Stimulated activated CD4-positive, alpha-beta T cell treated with anti-CD3 and anti-CD28 coated beads, TNF-alpha, amount 100 ng/mL, for 1 hour (primary cell): ENCODE measurements at regions not wholly inside any gene's neighbourhood (a gene's known extent, or its start where the extent isn't known, plus 50 kb on each side); places are given as distances from the start of the nearest gene placed in this dataset.
"Not testable (repeated sequence)": the region's sequence is repeated elsewhere in the genome, so short reads cannot be mapped to it uniquely, and the experiment has no call there.

Experiments
- DNase-seq, 3 donors: peaks; one replicate each; pipeline ENCODE4 v3.0.0-alpha.2; 2020; ENCODE audit warnings: low read depth in 3 of 3, low spot score in 1 of 3

DNA sequence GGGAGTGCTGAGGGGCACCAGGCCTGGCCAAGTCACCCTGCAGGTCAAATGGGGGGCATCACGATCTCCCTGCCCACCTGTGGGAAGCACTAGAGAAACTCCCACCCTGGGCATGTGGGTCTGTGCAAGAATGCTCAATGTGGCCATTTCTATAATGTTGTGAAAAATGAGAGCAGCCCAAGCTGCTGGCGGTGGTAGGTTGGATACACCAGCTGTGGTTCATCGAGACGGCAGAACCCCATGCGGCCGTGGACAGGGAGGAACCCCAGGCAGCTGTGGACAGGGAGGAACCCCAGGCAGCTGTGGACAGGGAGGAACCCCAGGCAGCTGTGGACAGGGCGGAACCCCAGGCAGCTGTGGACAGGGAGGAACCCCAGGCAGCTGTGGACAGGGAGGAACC, 129.1 kb downstream of the BRD1 start:
- not testable (repeated sequence) for DNase-seq

DNA sequence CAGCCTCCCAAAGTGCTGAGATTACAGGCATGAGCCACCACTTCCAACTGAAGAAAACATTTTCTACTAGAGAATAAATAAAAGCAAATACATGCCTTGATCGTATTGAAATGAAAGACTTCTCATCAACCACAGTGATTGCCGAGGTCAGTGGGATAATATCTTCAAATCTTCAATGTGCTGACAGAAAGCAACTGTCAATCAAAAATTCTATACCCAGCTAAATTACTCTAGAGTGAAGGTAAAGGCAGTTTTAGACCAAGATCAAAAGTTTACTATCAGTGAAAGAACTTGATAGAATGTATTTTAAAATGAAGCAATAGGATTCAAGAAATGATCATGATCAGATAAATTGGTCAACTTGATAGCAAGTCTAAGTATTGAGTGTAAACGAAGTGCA, 130.6 kb downstream of the BRD1 start:
- DNase-seq, result no peak

DNA sequence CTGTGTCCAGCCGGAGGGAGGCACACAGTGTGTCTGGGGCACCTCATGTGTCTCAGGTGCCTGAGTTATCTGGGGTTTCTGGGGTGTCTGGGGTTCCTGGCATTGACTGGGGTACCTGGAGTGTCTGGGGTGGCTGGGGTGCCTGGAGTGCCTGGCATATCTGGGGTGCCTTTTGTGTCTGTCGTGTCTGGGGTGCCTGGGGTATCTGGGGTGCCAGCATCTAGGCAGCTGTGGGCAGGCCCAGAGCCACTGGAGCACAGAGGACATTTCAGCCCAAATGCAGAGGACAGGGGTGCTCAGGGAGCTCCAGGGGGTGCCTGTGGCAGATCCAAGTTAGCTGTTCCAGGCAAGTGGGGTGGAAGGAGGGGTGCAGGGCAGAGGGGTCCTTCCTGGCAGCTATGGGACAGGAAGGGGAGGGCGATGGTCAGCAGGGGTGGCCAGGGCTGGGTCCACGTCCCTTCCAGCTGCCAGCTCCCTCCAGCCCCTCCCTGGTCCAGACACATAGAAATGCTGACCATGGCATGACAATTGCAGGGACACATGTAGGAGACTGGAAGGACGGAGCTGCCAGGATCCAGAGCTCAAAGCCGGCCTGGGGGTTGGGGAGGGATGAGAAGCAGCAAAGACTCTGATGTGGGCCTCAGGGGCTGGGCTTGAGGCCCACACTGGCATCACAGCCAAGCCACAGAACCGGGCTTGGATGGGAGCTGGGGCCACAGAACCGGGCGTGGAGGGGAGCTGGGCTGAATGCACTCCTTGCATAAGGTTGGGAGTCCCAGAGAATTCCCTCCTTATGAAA, 133.0 kb downstream of the BRD1 start:
- DNase-seq, result no peak

DNA sequence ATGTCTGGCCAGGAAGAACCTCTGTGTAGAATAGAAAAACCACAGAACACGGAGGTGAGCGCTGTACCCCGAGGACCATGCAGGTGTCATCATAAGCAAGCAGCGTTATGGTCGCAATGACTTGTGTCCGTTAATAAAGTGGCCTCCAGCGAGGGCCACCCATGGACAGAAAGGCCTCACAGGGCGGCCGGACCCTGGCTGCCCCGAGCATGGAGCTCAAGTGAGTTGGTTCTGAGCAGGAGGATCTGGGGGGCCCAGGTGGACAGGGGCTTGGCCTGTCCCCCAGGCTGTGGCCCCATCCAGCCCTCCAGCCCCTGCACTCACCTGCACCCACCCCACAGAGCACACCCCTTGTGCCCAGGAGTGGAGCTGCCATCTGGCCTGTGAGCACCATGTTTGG, 133.8 kb downstream of the BRD1 start:
- no peak for DNase-seq

DNA sequence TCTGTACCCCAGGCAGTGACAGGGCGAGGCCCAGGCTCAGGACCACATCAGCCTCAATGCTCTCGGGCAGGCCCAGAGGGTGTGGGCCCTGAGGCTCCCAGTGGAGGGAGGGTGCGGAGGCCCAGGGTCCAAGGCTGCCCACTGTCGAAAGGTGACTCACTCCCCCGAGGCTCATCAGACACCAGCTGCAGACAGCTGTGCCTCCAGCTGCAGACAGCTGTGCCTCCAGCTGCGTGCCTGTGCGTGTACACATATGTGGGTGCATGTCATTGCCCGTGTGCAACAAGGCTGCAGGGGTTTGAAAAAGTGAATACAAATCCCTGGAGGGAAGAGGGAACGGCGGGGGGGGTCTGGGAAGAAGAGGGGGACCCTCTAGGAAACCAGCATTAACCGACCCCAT, 134.3 kb downstream of the BRD1 start:
- no peak for DNase-seq

DNA sequence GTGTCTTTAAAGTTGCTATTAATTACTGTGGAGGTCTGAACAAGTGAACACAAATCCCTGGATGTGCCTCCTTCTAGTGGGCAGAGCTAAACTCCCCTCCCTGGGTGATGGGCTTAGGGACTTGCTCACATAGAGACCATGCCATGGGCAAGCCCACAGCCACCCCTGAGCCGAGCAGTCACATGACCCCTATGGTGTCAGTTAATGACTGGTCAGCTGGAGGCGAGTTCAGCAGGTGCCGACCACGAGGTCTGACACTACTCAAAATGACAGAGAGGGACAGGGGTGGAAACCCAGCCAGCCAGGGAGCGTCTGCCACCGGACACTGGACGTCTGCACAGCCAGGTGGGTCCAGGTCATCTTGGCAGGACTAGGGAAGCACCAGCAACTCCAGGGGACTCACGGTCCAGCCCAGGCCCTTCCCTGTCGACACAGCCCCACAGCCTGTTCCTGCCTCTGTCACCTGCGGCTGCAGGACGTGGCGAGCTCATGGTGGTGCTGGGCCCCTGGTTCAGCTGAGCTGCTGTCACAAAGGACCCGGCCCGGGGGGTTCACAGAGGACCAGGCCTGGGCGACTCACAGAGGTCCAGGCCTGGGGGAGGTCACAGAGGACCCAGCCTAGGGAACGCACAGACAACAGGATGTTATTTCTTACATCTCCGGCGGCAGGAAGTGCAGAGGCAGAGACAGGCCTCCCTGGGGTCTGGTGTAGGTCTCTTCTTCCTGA, 135.0 kb downstream of the BRD1 start:
- no peak for DNase-seq

DNA sequence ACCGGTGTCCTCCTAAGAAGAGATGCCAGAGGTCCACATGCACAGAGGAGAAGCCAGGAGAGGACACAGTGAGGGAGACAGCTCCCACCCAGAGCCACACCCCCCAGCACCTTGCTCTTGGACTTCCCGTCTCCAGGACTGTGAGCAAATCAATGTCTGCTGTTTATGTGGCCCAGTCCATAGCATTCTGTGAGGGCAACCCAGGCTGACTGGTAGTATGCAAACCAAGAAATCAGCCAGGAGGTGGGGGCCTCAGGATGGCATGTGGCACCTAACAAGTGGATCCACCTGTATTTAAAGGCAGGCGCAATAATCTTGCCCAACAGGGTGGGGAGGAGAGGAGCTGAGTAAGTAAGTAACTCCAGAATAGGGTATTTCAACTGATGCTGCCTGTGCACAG, 136.4 kb downstream of the BRD1 start:
- no peak for DNase-seq

DNA sequence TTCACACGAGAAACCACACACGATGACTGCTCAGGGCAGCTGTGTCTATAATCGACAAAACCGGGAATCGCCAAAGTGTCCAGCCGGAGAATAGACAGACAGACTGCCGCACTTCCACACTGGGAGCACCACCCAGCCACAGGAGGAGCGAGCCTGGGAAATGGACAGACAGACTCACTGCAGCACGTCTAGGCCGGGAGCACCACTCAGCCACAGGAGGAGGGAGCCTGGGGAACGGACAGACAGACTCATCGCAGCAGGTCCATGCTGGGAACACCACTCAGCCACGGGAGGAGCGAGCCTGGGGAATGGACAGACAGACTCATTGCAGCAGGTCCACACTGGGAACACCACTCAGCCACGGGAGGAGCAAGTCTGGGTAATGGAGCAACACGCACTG, 137.2 kb downstream of the BRD1 start:
- no peak for DNase-seq

DNA sequence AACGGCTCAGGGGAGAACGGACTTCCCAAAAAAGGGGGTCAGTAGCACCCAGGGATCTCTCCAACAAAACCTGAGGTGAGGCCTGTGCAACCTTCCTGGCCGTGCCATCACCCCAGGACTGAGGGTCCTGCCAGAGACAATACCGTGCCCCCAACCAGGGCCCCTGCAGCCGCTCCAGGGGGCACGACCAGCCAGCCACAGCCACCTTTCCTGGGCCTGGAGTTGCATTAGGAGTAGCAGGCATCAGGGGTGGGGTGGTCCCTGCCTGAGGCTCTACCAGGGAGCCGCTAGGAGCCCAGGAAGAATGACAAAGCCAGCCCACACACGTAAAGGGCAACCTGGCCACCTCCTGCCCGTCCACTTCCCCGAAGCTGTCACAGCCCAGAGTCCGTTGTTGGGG, 137.8 kb downstream of the BRD1 start:
- no peak for DNase-seq

DNA sequence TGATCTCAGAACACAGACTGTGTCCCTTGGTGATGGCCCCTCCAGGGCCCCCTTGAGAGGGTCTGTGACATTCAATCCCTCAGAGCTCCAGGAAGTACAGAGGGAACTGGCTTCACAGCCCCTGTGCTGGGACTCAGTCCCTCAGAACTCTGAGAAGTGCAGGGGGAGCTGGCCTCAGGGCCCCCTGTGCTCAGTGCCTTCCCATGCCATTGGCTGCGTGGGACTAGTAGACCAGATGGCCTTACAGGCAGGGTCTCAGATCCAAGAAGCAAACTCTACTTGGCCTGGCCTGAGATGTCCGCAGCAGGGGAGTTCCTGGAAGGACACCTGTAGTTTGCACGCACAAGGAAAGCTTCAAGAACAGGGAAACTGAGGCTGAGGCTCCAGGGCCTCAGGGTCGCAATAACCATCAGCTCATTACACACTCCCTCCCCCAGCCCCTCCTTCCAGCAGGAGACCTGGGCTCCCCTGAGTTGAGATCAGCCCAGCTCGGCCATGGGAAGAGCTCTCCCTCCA, 138.4 kb downstream of the BRD1 start:
- no peak for DNase-seq

DNA sequence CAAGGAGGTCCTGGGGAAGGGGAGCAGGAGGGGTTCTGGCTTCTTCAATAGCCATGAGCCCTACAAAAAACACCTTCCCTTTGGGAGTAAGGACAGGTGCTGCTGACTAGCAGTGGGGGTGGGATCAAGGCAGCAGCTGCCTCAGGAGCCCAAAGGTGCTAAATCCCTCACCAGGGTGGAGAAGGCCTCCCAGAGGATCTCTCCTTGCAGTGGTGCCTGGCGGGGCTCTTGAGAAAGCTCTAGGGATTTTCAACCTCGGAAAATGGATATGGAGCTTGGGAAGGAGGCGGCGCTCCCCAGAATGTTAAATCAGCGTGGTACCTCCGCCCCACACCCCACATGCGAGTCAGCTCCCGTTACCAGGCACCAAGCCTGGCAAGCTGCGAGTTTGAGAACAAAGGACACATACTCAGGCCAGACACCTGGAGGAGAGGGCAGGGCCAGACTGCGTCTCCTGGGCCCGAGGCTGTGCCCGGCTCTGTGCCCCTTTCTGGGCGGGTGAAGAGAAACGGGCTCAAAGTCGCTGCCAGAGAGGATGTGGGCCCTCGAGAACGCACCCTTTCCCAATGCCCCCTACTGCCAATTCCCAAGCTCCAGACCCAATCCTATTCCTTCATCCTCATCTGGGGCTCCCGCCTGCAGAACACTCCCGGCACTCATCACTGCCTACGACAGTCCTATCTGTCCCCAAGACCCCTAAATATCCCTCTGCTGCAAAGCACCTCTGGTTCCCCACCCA, 139.0 kb downstream of the BRD1 start:
- DNase-seq, result no peak

DNA sequence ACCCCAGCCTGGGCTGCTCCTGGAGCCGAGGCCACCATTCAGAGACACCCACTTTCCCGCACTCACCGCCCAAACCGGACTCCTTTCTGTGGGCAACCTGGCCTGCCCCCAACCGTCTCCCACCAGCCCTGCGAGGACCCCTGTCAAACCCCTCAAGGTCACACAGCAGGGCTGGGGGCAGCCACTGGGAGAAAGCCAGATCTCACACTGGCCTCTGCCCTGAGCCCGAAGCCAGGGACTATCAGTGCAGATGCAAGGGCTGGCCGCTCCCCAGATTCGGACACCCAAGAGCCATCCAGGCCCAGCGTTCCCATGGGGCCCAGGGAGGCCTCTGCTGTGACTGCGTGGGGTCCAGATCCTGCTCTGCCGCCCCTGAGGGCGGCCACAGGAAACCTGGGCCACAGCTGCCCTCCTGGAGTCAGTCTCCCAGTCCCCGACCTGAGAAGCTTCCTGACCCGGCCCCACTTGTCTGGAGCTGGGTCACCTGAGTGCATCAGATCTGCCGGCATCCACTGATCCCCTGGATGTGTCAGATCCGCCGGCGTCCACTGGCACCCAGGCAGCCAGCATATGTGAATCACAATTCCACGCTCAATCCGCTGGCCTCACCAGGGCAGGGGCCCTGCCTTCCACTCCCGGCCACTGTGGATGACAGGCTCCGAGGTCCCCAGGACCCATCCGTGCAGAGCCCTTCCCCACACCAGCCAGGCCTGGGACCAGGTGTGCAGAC, 139.7 kb downstream of the BRD1 start:
- DNase-seq, result no peak

DNA sequence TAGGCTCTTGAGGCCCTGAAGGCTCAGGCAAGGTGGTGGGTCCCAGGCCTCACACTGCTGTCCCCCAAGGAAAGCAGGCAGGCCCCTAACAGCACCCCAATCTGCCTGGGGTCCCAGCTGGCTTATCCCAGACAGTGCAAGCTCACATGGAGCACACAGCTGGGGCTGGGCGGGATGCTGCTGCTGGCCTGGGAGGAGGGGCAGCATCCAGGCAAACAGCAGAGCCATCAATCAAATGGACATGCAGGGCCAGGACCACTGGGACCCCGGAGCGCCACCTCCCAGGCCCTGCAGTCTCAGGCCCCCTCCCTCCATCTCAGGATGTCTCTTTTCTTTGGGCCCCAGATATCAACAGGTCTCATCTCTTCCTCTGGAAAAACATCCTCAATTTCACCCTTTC, 140.3 kb downstream of the BRD1 start:
- DNase-seq, result no peak

DNA sequence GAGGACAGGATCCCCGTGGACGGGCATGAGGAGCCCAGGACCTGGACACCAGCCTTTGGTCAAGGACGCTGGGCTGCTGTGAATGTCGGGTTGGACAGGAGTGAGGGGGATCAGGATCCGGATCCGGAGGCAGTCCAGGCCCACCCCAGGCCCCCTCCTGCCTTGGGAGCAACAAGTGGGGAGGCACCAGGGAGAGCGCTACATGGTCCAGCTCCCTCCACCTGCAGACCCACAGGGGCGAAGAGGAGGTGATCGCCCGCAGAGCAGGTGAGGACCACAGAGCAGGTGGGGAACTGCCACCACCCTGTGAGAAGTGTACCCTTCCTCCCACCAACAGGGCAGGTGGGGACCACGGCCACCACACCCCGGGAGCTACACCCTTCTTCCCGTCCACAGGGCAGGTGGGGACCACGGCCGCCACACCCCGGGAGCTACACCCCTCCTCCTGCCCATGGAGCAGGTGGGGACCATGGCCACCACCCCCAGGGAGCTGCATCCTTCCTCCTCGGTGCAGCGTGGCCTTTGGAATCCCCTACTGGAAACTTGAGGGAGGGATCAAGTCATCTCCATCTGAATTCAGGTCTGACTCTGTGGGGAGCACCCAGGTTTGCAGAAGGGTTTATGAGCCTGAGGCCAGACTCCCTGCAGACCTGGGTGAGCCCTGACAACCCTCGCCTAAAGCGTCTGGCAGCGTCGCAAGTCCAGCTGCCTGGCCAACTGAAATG, 141.0 kb downstream of the BRD1 start:
- no peak for DNase-seq

DNA sequence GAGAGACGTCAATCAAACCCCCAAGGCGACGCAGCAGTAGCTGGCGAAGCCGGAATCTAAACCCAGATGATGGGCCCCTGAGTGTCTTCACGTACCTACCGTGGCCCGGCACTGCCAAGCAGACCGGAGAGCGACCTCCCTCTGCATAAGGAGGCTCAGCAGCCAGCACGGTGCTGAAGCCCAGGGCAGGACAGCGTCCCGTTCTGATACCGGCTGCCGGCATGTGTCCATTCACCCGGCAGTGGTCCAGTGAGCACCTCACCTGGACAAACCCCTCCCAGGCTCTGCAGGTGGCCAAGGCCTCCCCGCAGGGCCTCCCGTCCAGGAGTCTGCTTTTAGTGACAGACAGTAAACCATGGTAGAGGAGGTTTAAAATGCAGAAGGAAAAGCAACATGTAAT, 142.0 kb downstream of the BRD1 start:
- DNase-seq, result no peak

DNA sequence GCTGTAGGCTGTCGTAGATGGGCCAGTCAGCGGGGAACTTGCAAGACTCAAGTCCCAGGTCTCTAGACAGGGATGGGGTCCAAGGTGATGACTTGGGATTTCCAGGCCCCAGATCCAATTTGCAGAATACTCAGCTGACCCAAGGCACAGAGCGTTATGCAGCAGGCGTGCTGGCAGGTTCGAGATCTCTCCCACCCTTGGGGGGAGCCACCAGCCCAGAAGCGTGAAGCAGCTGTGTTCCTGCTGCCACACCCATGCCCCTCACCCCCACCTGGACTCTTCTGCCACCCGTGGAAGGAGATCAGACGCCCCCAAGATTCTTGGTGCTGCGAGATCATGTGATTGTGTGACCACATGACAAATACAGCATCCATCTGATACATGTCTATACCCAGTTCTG, 142.6 kb downstream of the BRD1 start:
- no peak for DNase-seq

DNA sequence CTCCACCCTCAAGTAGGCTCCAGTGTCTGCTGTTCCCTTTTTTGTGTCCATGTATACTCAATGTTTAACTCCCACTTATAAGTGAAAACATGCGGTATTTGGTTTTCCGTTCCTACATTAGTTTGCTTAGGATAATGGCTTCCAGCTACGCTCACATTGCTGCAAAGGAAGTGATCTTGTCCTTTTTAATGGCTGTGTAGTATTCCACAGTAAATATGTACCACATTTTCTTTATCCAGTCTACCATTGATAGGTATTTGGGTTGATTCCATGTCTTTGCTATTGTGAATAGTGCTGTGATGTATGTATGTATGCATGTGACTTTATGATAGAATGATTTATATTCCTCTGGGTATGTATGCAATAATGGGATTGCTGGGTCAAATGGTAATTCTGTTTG, 144.6 kb downstream of the BRD1 start:
- DNase-seq, result no peak

DNA sequence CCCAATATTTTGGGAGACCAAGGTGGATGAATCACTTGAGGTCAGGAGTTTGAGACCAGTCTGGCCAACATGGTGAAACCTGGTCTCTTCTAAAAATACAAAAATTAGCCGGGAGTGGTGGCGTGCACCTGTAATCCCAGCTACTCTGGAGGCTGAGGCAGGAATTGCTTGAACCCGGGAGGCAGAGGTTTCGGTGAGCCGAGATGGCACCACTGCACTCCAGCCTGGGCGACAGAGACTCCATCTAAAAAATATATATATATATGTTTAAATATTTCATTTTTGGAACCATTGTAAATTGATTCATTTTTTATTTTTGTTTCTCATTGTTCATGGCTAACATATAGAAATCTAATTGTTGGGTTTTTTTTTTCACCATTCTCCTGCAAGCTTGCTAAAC, 146.9 kb downstream of the BRD1 start:
- not testable (repeated sequence) for DNase-seq

DNA sequence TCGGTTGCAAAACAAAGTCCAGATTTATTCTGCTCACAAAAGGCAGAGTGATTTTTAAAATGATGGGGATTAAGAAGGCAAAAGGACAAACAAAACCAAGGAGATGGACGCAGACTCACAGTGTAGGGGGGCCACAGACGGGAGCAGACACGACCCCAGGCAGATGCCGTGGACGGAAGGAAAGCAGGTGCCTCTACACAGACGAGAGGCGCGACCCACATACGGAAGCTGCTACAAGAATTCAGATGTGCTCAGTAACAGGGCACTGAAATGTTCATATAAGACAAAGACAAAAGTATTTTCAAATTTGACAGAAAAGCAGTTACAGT, 148.9 kb downstream of the BRD1 start:
- no peak for DNase-seq

DNA sequence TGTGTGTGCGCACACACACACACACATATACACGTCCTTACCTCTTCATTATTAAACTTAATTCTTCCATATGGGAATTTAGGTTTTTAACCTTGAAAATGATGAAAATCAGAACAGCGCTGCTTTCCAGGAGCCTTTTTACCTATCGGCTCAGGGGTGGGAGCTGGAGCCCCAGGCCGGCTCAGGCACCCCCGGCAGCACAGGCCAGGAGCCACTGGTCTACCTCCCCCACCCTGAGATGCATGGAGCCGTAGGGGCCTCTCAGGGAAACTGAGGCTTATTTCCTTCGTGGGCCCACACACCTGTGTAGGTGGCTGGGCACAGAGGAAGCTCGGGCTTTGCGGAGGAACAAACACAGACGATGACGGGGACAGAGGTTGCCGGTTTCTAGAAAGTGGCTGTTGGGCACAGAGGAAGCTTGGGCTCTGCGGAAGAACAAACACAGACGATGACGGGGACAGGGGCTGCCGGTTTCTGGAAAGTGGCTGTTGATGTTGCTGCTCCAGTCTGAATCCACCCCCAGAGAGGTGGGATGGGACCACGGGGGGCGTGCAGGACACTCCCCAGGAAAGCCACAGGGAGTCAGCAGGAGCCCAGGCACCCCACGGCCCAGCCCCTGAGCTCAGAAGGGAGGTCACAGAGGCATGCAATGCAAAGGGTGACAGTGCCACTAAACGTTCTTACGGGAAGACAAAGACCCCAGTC, 149.4 kb downstream of the BRD1 start:
- DNase-seq, result no peak
